Mononuclear cell (primary cell): ENCODE measurements at regions not wholly inside any gene's neighbourhood (a gene's known extent, or its start where the extent isn't known, plus 50 kb on each side); places are given as distances from the start of the nearest gene placed in this dataset.

Source experiments
- H3K27me3 ChIP-seq: 2 replicates; pipeline ENCODE4 v1.6.0; 2011; ENCODE audit warnings: low read length, control low read depth; ENCODE audit not compliant: insufficient read depth
- H3K4me1 ChIP-seq: 2 replicates; pipeline ENCODE4 v1.5.1; 2011; ENCODE audit warnings: mild to moderate bottlenecking, low read length, control low read depth; ENCODE audit not compliant: insufficient read depth
- H3K4me3 ChIP-seq: 2 replicates; pipeline ENCODE4 v1.5.1; 2011; ENCODE audit warnings: mild to moderate bottlenecking, low read length, moderate library complexity
- H3K9me3 ChIP-seq: 2 replicates; pipeline ENCODE4 v1.5.1; 2011; ENCODE audit warnings: low read depth, mild to moderate bottlenecking, control low read depth, low read length

DNA sequence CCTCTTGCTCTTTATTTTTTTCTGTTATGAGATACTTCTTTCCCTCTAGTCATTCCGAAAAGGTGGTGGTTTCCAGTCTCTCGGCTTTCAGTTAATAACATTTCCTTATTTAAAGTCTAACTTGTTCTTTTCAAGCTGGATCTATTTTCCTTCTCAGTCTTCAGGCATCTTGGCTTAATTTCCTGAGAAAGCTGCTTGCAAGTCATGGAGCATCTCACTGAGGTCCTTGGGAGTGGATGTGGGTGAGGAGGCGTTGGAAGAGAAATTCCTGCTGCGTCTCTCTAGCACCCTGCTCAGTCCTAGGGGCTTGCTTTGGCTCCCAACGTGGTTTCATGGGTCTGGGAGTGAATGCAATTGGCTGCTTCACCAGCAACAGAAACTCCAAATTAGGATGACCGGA, 210.2 kb upstream of the MKI67 start:
- Histone ChIP-seq H3K4me3 (no peak overlapping the region), H3K9me3 (no peaks in the 10 kb centered on the region), H3K4me1 (no peaks in the 10 kb centered on the region), H3K27me3 (no peaks in the 10 kb centered on the region)

DNA sequence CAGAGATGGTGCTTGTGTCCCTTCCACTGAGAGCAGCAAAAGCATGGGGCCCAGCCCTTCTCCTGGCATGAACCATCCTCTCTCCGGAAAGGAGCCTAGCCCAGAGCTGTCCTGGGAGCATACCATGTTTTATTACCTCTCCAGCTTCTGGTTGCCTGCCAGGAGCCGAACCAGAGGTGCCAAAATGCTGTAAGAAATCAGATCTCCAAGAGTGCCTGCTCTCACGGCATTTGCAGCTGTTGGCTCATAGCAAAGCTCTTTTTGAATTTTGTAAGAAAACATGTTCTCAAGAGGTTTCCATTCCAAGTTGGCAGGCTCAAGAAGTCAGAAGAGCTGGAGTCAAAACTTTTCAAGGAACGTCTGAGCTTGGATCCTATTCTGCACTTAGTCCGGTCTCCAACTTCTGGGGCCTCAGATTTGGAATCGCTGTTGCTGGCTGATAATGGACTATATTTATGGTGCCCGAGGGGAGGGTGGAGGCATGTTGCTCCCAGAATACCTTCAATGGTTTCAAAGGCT, 211.7 kb upstream of the MKI67 start:
- Histone ChIP-seq H3K9me3 (no peaks in the 10 kb centered on the region), H3K27me3 (no peaks in the 10 kb centered on the region), H3K4me1 (no peaks in the 10 kb centered on the region), H3K4me3 (no peak overlapping the region)

DNA sequence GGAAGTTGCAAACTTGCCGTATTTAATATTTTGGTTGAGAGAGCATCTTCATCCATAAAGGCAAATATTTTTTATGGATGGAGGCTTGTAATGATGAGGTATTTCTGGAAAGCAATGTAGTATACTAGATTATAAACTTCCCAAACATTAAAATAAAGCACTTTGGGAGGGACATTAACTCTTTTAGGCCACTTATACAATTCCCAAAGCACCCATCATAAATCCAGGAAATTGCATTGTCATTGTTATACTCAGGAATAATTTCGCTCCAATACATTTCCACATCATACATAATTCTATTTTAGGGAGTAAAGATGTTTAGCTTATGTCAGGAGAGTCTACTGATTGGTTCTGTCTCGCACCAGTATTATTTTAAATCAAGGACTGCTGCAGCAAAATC, 212.7 kb upstream of the MKI67 start:
- Histone ChIP-seq H3K4me1 (no peaks in the 10 kb centered on the region), H3K4me3 (no peak overlapping the region), H3K9me3 (no peaks in the 10 kb centered on the region), H3K27me3 (no peaks in the 10 kb centered on the region)

DNA sequence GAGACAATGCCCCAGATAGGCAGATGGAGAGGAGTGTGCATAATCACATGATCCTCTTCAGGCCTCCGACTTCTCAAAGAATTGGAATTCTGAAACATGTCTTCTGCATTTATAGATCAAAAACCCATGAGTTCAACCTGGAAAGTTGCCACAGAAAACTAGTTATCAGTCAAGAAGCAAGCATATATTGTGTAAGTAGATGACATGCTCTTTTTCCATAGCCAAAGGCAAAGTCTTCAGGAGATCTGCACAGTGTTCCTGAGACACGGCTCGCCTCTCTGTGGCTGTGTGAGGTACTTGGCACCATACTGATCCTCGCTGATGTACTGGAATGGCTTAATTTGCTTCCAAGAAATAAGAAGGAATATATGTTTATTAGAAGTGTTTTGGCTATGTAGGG, 213.5 kb upstream of the MKI67 start:
- Histone ChIP-seq H3K4me1 (no peaks in the 10 kb centered on the region), H3K9me3 (no peaks in the 10 kb centered on the region), H3K27me3 (no peaks in the 10 kb centered on the region), H3K4me3 (no peak overlapping the region)

DNA sequence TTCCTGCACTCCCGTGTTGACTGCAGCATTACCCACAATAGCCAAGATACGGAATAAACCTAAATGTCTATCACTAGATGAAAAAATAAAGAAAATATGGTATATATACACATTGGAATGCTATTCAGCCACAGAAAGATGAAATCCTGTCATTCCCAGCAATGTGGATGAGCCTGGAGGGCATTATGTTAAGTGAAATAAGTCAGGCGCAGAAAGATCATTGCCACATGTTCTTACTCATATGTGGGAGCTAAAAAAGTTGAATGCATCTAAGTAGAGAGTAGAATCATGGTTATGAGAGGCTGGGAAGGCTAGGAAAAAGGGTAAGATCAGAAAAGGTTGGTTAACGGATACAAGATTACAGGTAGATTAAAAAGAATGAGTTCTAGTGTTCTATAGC, 219.1 kb upstream of the MKI67 start:
- Histone ChIP-seq H3K9me3 (no peaks in the 10 kb centered on the region), H3K4me3 (no peak overlapping the region), H3K27me3 (peaks cover 3% of the 10 kb centered on the region), H3K4me1 (no peaks in the 10 kb centered on the region)

DNA sequence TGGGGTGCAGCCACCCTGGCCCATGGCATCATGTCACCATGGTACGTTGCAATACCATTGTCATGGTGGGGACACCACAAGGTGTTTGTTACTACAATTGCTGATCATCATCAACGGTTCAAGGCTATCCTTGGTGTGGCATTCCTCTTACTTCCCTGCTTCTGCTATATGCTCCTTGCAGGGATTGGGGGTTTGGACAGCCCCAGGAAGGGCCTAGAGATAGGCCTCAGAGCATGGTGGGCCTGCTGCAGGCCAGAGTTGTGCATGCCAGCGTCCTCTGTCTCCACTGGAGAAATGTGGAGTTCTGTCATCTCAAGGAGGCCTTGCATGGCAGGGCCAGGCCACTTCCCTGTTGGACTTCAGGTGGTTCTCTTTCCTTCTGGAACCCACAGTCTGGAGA, 234.6 kb upstream of the MKI67 start:
- Histone ChIP-seq H3K9me3 (no peaks in the 10 kb centered on the region), H3K27me3 (no peaks in the 10 kb centered on the region), H3K4me3 (no peak overlapping the region), H3K4me1 (no peaks in the 10 kb centered on the region)

DNA sequence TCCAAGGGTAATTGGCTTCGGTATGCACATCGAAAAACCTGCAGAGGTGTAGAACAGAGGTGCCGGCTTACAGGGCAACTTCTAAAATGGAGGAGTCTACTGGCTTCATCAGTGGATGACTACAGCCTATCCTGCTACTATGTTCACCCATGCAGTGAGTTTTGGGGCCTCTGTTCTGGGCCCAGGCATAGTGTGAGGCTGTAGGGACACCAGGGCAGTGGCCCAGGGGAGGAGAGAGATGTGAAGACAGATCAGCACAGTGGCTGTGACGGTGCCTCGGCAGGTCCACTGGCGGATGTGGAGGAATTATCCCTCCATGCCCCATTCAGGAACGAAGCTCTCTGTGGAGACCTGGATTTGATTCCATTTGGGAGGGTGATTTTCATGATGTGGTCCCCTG, 235.3 kb upstream of the MKI67 start:
- Histone ChIP-seq H3K9me3 (no peaks in the 10 kb centered on the region), H3K4me1 (no peaks in the 10 kb centered on the region), H3K27me3 (no peaks in the 10 kb centered on the region), H3K4me3 (no peak overlapping the region)

DNA sequence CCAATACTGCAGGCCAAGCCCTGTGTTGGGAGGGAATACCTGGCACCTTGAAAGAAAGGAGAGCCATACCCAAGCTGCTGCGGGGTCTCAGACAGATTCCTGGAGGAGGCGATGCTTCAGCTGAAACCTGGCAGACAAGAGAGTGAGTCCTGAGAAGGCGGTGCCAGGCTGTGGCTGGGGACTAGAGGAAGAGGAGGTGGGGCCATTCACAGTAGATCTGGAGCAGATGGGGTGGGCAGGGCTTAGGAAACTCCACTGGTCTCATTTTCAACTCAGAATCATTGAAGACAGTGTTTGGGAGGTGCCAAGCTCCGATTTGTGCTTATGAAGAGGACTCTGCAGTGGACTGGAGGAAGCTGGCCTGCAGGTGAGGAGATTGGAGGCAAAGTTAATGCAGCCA, 236.3 kb upstream of the MKI67 start:
- Histone ChIP-seq H3K27me3 (no peaks in the 10 kb centered on the region), H3K9me3 (no peaks in the 10 kb centered on the region), H3K4me1 (no peaks in the 10 kb centered on the region)

DNA sequence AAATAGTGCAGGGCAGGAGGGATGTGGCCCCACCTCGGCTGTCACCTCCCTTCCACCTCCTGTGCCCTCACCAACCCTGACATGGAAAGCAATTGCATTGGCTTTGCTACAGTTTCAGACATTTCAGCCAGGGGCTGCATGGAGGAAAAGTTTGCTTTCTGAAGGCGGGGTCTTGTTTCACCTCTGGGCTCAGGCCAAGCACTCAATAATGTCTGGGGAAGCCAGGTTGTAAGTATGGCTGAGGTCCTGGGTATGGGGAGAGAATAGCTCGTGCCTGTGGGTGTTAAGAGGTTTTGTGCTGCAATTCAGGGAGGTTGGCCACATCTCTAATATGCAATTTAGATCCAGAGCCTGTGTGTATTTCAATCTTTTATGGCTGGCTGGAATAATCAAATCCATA, 238.4 kb upstream of the MKI67 start:
- Histone ChIP-seq H3K27me3 (no peaks in the 10 kb centered on the region), H3K9me3 (no peaks in the 10 kb centered on the region), H3K4me1 (no peaks in the 10 kb centered on the region), H3K4me3 (no peak overlapping the region)

More for the DNA sequence above, 236.3 kb upstream of the MKI67 start:
- no peak overlapping the region for H3K4me3 ChIP-seq

DNA sequence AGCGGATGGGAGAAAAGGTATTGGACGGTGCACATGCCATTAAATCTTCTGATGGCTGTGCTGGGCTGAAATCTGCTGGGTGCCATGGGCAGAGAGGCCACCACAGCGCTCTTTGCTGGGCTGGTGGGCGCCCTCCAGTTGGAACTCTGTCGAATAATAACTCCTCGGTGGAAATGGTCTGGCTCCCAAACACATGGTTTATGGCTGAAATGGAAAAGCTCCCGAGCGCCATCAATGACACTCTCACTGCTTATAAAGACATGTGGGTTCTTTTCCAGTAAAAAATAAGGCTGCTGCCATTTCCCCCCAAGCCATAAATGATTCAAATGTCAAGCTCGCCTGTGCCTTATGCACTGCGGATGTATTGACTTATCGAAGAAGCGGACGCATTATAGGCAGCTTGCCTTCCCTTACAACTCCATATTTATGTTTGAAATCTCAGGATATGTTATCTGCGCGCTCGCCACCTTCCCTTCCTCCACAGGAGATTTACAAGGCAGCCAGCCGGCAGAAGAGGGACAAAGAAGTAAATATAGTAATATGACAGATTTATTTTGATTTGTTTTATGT, 239.0 kb upstream of the MKI67 start:
- Histone ChIP-seq H3K4me3 (no peak overlapping the region), H3K27me3 (no peaks in the 10 kb centered on the region), H3K9me3 (no peaks in the 10 kb centered on the region), H3K4me1 (no peaks in the 10 kb centered on the region)

DNA sequence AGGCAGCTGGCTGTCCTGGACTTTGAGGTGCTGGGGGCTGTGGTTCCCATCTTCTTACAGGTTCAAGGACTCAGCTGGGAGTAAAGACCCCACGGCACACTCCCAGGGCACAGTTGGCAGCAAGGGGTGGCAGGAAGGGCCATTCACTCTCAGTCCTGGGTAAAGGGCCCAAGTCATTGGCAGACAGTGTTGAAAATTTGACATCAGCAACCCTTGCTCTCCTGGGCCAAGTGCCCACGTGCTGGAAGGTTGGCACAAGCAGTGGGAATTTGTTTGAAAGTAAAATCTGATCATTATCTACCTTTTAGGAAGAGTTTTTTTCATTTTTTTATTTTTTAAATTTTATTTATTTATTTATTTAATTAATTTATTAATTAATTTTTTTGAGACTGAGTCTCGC, 241.6 kb upstream of the MKI67 start:
- Histone ChIP-seq H3K27me3 (no peaks in the 10 kb centered on the region), H3K4me3 (no peak overlapping the region), H3K9me3 (no peaks in the 10 kb centered on the region), H3K4me1 (no peaks in the 10 kb centered on the region)

DNA sequence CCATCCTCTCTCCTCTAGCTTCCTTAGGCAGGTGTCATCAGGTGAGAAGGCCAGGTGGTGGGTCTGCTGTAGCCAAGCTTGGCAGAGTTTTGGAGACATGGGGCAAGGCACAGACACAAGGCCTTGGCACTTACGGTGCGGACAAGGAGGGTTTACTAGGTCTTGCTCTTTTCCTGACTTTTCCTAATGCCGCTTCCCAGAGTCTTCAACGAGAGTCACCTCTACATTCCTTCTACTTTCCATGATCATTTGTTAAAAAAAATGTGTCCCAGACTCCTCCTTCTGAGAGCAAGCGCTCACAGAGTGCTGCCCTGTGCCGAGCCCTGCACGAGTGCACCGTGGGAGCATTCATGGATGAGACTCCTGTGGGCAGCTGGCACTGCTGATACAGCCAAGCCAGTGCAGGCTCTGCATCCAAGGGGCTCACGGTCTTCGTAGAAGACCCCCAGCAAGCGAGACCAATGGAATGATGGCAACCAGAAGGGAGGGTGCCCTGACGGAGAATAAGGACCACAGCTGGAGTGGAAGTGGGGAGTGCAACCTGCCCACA, 243.0 kb upstream of the MKI67 start:
- no peaks in the 10 kb centered on the region for H3K4me1 ChIP-seq
- H3K27me3 ChIP-seq = no peaks in the 10 kb centered on the region

DNA sequence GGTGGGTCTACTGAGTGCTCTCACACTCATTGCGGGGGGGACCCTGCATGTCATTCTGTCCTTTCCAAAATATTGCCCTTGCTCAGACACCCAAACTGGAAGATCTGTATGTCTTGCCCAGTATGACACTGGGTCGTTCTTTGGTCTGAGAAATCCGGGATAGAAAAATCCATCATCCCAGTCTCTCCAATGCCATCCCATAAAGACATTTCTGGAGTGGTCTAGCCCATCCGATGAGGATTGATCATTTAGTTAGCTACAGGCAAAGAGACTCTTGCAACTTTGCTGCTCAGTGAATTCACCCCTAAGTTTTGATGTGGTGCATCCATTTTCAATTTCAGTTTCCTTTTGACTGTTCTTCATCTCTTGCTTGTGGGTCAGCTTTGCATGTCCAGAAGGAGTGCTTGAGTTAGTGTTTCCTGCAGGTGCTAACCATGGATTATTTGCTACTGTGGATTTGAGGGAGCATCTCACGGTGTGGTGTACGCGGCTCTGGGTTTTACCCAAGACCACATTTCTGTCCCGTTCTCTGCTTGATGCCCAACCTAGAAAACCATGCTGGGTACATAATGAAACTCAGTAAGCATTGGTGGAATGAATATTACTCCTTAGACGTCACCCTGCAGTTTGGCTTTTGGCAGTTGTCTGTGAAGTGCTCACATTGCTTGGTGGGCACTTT, 247.0 kb upstream of the MKI67 start:
- H3K4me1 ChIP-seq = no peaks in the 10 kb centered on the region
- no peak overlapping the region for H3K4me3 ChIP-seq

More for the DNA sequence above, 243.0 kb upstream of the MKI67 start:
- H3K4me3 ChIP-seq = no peak overlapping the region
- no peaks in the 10 kb centered on the region for H3K9me3 ChIP-seq

DNA sequence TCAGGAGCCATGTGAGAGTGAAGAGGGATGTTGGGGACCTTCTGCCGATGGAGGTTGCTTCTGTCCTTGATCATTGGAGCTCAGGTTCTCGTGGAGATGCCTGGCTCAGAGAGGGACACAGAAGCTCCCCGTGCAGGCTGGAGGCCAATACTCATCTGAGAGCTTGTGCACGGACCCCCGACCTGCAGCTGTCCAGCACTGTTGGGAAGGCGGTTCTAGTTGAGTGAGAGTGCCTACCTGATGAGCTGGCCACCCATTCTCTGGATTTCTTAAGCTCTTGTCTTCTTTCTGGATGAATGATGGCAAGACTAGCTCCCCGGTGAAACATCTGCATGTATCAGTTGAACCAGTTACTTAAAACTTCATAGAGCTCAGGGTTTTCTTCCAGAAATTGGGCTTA, 247.6 kb upstream of the MKI67 start:
- H3K4me3 ChIP-seq = no peak overlapping the region
- no peaks in the 10 kb centered on the region for H3K9me3 ChIP-seq
- no peaks in the 10 kb centered on the region for H3K4me1 ChIP-seq
- no peaks in the 10 kb centered on the region for H3K27me3 ChIP-seq

More for the DNA sequence above, 247.0 kb upstream of the MKI67 start:
- no peaks in the 10 kb centered on the region for H3K9me3 ChIP-seq
- no peaks in the 10 kb centered on the region for H3K27me3 ChIP-seq

DNA sequence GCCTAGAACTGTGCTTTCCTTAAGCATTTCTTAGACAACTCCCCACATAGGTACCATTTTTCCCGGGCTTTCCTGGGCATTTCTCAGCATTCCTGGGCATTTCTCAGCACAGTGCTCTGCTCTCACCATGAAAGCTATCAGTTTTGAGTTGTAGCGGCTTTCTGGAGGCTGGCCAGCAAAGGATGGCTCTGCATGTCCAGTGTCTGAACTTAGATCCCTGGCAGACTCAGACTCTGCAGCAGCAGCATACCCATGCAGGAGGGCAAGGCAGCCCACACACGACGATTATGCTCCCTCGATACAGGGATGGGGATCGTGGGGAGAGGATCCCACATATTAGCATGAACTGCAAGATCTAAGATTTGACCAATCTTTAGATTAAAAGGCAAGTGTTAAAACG, 248.9 kb upstream of the MKI67 start:
- Histone ChIP-seq H3K4me3 (no peak overlapping the region), H3K9me3 (no peaks in the 10 kb centered on the region), H3K4me1 (no peaks in the 10 kb centered on the region), H3K27me3 (no peaks in the 10 kb centered on the region)
